Astrocyte of the spinal cord (primary cell): ENCODE measurements at regions not wholly inside any gene's neighbourhood (a gene's known extent, or its start where the extent isn't known, plus 50 kb on each side); places are given as distances from the start of the nearest gene placed in this dataset.

ENCODE experiments used
- DNase-seq: peaks from one replicate; pipeline ENCODE4 v3.0.0; 2011; ENCODE audit warnings: low read depth, low spot score
- H3K4me3 ChIP-seq: 2 replicates; pipeline ENCODE4 v1.5.1; 2011; ENCODE audit warnings: low read depth, mild to moderate bottlenecking, low read length, moderate library complexity
- CTCF ChIP-seq: IDR thresholded peaks from 2 replicates; pipeline ENCODE4 v1.5.1; 2012; ENCODE audit warnings: low read depth, mild to moderate bottlenecking, low read length, inconsistent platforms
- in situ Hi-C: cut with HindIII; loops from 2 replicates; pipeline ENCODE4 v1.10.0; 2017; ENCODE audit warnings: low sequenced_read_pairs

- no peak for DNase-seq
- in situ Hi-C loops = no loop called here
- TF ChIP-seq CTCF = no peak
- H3K4me3 ChIP-seq = no peak overlapping the region
These were observed 256.6 kb upstream of the ID2 start for GRCh38 chr2:8424997-8425900.

- no peak overlapping the region for H3K4me3 ChIP-seq
- DNase-seq = no peak
- in situ Hi-C loops = no loop called here
- no peak for TF ChIP-seq CTCF
These were observed 255.3 kb upstream of the ID2 start for GRCh38 chr2:8426550-8426949.

GRCh38 chr2:8427211-8427610 is 254.6 kb upstream of the ID2 start:
- no peak for TF ChIP-seq CTCF
- in situ Hi-C loops = no loop called here
- no peak overlapping the region for H3K4me3 ChIP-seq
- no peak for DNase-seq

GRCh38 chr2:8430628-8431027 is 251.2 kb upstream of the ID2 start:
- in situ Hi-C loops = no loop called here
- no peak for TF ChIP-seq CTCF
- no peak overlapping the region for H3K4me3 ChIP-seq
- no peak for DNase-seq

- in situ Hi-C loops = no loop called here
- DNase-seq = no peak
- no peak for TF ChIP-seq CTCF
- H3K4me3 ChIP-seq = no peak overlapping the region
These were observed 250.3 kb upstream of the ID2 start for GRCh38 chr2:8431446-8432125.

- no peak for DNase-seq
- in situ Hi-C loops = no loop called here
- no peak overlapping the region for H3K4me3 ChIP-seq
- TF ChIP-seq CTCF = no peak
These were observed 249.0 kb upstream of the ID2 start for GRCh38 chr2:8432706-8433336.
